Caco-2 (cell line): ENCODE measurements at regions not wholly inside any gene's neighbourhood (a gene's known extent, or its start where the extent isn't known, plus 50 kb on each side); places are given as distances from the start of the nearest gene placed in this dataset.

Experiments used
- BruUV-seq: library from RNA; stranded (reverse); fragments of 400-500 nt; replicated peaks from 2 replicates; lab custom pipeline; 2021; lab: Mats Ljungman, UMichigan
- CTCF ChIA-PET: fragments of 300-600 bp; sonication (Branson Sonifier 250); formaldehyde crosslinking; loops from one replicate; lab custom pipeline; 2022; ENCODE audit warnings: antibody characterized with exemption; lab: Charles Lee
- POLR2A ChIA-PET: fragments of 300-600 bp; sonication (Branson Sonifier 250); formaldehyde crosslinking; loops from one replicate; lab custom pipeline; 2022; ENCODE audit warnings: antibody characterized with exemption; lab: Charles Lee
- DNase-seq, 2 experiments: peaks; one replicate each; pipeline versions ENCODE4 v3.0.0 to v3.0.0-alpha.2; 2020 to 2022
- H3K27me3 ChIP-seq: replicated peaks from 2 replicates; pipeline ENCODE4 v1.6.0; 2011; ENCODE audit warnings: low read length; ENCODE audit not compliant: control insufficient read depth, insufficient read depth
- H3K36me3 ChIP-seq: 2 replicates; pipeline ENCODE4 v1.5.1; 2011; ENCODE audit warnings: low read length; ENCODE audit not compliant: control insufficient read depth, insufficient read depth
- H3K4me1 ChIP-seq: fragments of 250-450 bp; sonication (Bioruptor Pico); 2 replicates; pipeline ENCODE4 v1.5.1; 2020; ENCODE audit warnings: mild to moderate bottlenecking
- H3K4me3 ChIP-seq: 2 replicates; pipeline ENCODE4 v1.5.1; 2011; ENCODE audit warnings: low read depth, mild to moderate bottlenecking, control low read depth, low read length
- H3K9me3 ChIP-seq: fragments of 250-450 bp; sonication (Bioruptor Pico); 2 replicates; pipeline ENCODE4 v1.5.1; 2020; ENCODE audit warnings: mild to moderate bottlenecking, moderate library complexity
- H3K27ac Mint-ChIP-seq: one replicate; pipeline ENCODE4 v1.8.0; 2022; ENCODE audit warnings: mixed read lengths; ENCODE audit not compliant: unreplicated experiment
- H3K27me3 Mint-ChIP-seq: one replicate; pipeline ENCODE4 v1.8.0; 2022; ENCODE audit warnings: mixed read lengths; ENCODE audit not compliant: insufficient read depth, unreplicated experiment
- H3K36me3 Mint-ChIP-seq: one replicate; pipeline ENCODE4 v1.8.0; 2022; ENCODE audit warnings: mild to moderate bottlenecking, mixed read lengths; ENCODE audit not compliant: insufficient read depth, unreplicated experiment
- H3K4me1 Mint-ChIP-seq: one replicate; pipeline ENCODE4 v1.8.0; 2022; ENCODE audit warnings: low read depth, mixed read lengths; ENCODE audit not compliant: unreplicated experiment
- H3K4me3 Mint-ChIP-seq: one replicate; pipeline ENCODE4 v1.8.0; 2022; ENCODE audit warnings: mild to moderate bottlenecking, moderate library complexity, mixed read lengths; ENCODE audit not compliant: unreplicated experiment
- H3K9me3 Mint-ChIP-seq: one replicate; pipeline ENCODE4 v1.8.0; 2022; ENCODE audit warnings: mixed read lengths; ENCODE audit not compliant: unreplicated experiment
- CTCF ChIP-seq, 2 experiments: fragments of 200-600 bp in 1 of 2; IDR thresholded peaks; 1 replicate in 1 of 2; 2 replicates in 1 of 2; pipeline versions ENCODE4 v1.5.1 to v1.8.0; 2011 to 2022; ENCODE audit warnings: antibody characterized with exemption in 1 of 2, control low read depth in 1 of 2, inconsistent platforms in 1 of 2, low read depth in 1 of 2, low read length in 1 of 2, mild to moderate bottlenecking in 1 of 2, moderate library complexity in 1 of 2; ENCODE audit not compliant: insufficient read depth in 1 of 2, severe bottlenecking in 1 of 2, unreplicated experiment in 1 of 2
- intact Hi-C: fragments of 100-400 bp; cut with micrococcal nuclease; formaldehyde crosslinking; loops from one replicate; pipeline ENCODE4 v1.10.0; 2022; ENCODE audit not compliant: unreplicated experiment

- Mint-ChIP-seq H3K4me1 (no peaks in the 10 kb centered on the region), H3K36me3 (no peaks in the 10 kb centered on the region), H3K4me3 (no peak overlapping the region), H3K27ac (no peak overlapping the region), H3K9me3 (peaks cover 9% of the 10 kb centered on the region), H3K27me3 (peaks cover 5% of the 10 kb centered on the region)
- ChIA-PET POLR2A (no interaction called here), CTCF (interaction anchor here (0.6 kb wide), 1 partner anchor 263 kb away, joined by 3 read pairs; no protein-coding TSS in a partner anchor)
- TF ChIP-seq CTCF (IDR thresholded peaks at IDR 0.05; ENCODE audit: insufficient read depth in 1 of 2, low read depth in 1 of 2, low read length in 1 of 2, severe bottlenecking in 1 of 2, unreplicated experiment in 1 of 2), result no peak
- Histone ChIP-seq H3K36me3 (no peaks in the 10 kb centered on the region), H3K9me3 (no peaks in the 10 kb centered on the region), H3K4me1 (no peaks in the 10 kb centered on the region), H3K4me3 (no peak overlapping the region), H3K27me3 (no peaks in the 10 kb centered on the region)
- DNase-seq, result no peak
- intact Hi-C loops, result no loop called here
- no TSS peak for BruUV-seq
Measured at GRCh38 chr13:31686670-31687425, 52.5 kb upstream of the RXFP2 start.
